Stimulated activated CD8-positive, alpha-beta memory T cell treated with anti-CD3 and anti-CD28 coated beads, Interleukin-12 subunit alpha, Interleukin-12 subunit beta, amount 100 ng/mL, for 4 hours (primary cell): ENCODE measurements at regions not wholly inside any gene's neighbourhood (a gene's known extent, or its start where the extent isn't known, plus 50 kb on each side); places are given as distances from the start of the nearest gene placed in this dataset.
"Not testable (repeated sequence)": the region's sequence is repeated elsewhere in the genome, so short reads cannot be mapped to it uniquely, and the experiment has no call there.

Experiments
- DNase-seq: peaks from one replicate; pipeline ENCODE4 v3.0.0-alpha.2; 2020; ENCODE audit warnings: low read depth

- DNase-seq = no peak
Measured at GRCh38 chr2:84048964-84049363, 410.1 kb downstream of the SUCLG1 start.

- DNase-seq = no peak
Measured at GRCh38 chr2:84041506-84041905, 417.6 kb downstream of the SUCLG1 start.

- no peak for DNase-seq
Measured at GRCh38 chr2:84040281-84040680, 418.8 kb downstream of the SUCLG1 start.

GRCh38 chr2:84038866-84039265 is 420.2 kb downstream of the SUCLG1 start:
- DNase-seq = no peak

GRCh38 chr2:84033347-84033974 is 425.6 kb downstream of the SUCLG1 start:
- DNase-seq = no peak

DNA sequence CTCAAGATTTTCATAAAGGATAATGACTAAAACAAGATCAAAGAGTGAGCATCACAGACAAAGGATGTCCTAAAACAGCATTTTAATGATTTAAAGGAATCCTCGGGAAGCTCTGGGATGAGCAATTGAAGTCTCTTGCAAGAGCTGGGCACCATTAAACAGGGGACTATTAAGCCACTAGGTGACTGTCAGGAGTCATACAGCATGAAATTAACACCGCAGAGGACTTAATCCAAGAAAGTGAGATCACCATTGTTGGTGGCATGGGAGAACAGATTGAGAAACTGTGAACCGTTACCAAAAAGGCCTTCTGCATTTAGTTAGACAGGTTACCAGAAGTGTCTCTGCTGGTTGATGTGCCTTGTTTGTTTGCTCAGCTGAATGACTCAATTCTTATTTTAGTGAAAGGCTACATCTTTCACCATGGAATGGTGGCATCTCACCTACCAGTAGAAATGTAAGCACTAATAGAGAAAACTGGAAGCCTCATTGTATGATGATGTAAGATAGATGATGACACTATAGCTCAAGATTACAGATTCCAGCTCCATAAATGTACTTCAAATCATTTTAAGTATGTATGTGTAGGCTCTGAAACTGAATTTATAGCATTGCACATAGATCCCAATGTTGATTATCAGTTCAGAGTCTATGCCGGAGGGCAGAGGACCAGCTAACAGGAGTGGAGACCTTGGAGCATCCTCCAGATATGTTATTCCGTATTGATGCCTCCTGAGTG is 427.6 kb downstream of the SUCLG1 start:
- DNase-seq = no peak

GRCh38 chr2:84029903-84030575 is 429.0 kb downstream of the SUCLG1 start:
- DNase-seq = no peak

DNA sequence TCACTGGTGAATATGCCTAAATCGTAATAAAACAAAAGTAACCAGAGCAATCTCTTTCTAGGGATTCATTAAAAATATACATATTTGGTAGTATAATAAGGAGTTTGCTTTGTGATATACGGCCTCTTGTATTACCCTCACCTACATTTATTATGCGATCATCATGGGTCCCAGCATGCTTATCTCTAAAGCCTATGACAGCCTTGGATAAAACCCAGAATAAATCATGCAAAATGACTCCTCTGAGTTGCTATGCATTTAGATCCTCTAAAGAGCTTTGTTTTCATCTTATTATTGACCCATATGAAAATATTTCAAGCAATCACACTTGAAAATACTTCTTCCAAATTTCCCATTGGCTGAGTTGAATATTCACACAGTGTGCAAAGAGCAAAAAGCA is 432.3 kb downstream of the SUCLG1 start:
- no peak for DNase-seq

DNA sequence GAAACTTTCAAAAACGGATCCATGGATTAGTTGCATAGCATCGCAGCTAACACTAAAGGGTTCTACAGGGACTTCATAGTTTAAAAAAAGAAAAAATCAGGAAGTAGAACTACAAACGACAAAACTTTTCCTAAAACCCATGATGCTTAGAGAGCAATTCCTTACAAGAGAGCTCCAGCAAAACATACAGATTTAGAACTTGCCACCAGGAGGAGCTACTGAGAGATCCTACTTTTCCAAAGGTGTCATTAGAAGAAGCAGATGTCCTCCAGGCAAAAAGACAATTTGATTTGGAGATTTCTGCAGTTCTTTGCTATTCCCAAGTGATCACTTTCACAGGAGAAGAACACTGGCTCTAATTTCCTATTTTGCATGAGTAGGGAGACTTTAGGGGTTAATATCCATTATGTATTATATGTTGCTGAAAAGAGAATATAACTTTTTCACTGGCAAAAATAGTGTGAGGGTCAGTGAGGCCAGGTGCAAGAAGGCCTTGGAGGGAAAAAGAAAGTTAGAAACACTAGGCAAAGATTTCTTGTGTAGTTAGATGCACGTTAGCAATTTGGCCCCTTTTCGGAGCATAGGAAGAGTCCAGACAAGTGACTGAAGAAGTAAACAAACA is 436.2 kb downstream of the SUCLG1 start:
- no peak for DNase-seq

DNA sequence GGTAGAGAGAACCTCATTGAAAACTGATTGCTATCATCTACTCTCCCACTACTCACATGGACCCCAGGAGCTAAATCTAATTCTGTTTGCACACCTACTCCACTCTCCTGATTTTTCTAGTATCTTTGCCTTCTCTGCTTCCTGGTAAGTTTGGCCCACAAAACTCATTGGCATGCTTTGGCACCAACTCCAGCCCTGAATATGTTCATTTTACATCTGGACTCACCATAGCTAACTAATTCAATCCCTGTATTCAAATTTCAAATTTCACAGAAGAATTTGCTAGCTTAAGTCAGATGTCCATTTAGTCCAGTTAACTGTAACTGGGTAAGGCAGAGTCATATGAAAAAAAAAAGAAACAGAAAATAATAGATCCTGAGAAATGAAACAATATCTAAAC is 442.1 kb downstream of the SUCLG1 start:
- no peak for DNase-seq

DNA sequence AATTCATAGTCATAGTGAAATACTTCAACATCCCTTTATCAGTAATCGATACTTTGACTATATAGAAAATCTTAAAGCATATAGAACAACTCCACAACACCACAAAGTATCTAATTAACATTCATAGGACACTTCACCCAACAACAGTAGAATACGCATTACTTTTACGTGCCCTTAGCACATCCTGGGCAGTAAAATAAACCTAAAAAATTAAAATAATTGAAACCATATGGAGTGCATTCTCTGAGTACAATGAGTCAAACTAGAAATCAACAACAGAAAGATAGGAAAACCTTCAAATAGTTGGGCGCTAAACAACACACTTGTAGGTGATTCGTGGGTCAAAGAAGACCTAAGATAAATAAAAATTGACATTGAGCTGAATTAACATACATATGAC is 442.9 kb downstream of the SUCLG1 start:
- no peak for DNase-seq

GRCh38 chr2:83997889-83998288 is 461.2 kb downstream of the SUCLG1 start:
- no peak for DNase-seq

DNA sequence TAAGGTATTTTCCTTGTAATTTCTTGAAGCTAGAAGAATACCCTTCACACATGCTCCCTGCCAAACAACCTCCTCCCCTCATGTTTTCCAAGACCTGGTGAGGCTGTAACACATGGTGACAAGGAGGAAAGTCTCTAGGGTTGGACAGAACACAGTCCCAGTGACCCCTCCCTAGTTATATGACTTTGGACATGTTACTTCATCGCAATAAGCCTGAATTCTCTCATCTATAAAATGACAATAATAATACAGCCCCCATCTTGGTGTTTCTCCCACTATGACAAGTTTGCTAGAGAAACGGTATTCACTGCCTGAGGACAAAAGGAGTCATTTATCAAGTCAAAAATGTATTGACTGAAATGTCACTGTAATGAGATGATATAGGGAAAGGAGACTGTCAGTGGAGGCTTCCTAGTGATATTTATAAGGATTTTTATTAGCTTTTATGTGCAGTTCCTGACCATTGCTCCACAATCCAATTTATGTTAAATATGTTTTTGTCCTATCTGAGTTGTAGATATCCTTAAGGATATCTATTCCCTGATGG is 464.4 kb downstream of the SUCLG1 start:
- no peak for DNase-seq

DNA sequence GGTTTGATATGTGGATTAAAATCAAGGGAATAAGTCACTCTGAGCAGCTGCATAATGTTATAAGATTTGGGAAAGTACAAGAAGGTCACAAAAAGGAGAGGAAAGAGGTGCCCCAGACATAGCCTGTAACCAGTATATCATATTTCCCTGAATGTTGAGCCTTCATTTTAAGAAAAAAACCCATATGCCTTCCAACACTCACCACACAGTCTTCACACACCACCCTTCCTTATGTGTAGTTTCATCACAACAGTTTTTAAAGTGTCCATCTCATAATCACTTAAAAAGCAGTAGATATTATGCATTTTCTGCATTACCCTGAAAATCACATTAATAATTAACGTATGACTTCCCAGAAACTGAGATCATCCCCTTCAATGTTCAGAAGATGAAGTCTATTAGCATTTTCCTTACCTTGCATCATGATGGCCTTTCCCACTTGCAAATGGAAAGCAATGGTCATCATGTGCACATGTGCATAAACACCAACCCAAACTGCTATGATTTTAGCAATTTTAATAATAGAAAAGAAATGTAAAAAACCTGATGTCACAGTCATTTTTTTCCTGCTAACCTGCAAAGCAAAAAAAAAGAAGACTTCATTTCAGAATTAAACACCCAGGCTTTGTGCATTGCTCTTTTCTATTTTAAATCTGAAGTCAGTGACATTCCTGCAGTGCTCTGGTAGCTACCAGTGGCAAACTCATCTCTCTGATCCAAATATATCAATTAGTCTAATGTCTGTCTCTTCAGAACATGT is 465.0 kb downstream of the SUCLG1 start:
- DNase-seq = no peak

GRCh38 chr2:83991992-83992391 is 467.1 kb downstream of the SUCLG1 start:
- DNase-seq = no peak

- DNase-seq = no peak
Measured at GRCh38 chr2:83990636-83991035, 468.4 kb downstream of the SUCLG1 start.

- not testable (repeated sequence) for DNase-seq
Measured at GRCh38 chr2:83976628-83977027, 482.5 kb downstream of the SUCLG1 start.

GRCh38 chr2:83972128-83972527 is 487.0 kb downstream of the SUCLG1 start:
- DNase-seq = no peak

DNA sequence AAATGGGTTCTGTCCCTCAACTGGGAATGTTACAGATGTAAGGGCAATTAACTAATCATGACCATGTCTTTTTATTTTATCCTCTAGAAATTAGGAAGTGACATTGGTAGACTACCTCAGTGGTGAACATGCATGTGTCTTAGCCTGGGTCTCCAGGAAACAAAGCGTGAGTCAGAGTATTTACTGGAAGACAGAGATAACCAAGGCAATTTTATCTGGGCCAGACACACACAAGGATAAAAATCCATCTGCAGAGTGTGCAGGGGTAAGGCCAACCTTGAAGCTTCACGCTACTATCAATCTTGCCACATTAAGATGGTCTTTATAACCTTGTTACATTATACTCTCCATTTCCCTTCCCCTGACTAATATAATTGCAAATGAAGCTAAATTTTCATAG is 487.5 kb downstream of the SUCLG1 start:
- no peak for DNase-seq

GRCh38 chr2:83970217-83970929 is 488.7 kb downstream of the SUCLG1 start:
- DNase-seq = no peak

- DNase-seq = no peak
Measured at GRCh38 chr2:83969085-83969484, 490.0 kb downstream of the SUCLG1 start.
